B cell (primary cell): ENCODE measurements at regions not wholly inside any gene's neighbourhood (a gene's known extent, or its start where the extent isn't known, plus 50 kb on each side); places are given as distances from the start of the nearest gene placed in this dataset.
"Not testable (repeated sequence)": the region's sequence is repeated elsewhere in the genome, so short reads cannot be mapped to it uniquely, and the experiment has no call there.

ENCODE experiments used
- ATAC-seq: fragments of 200-7000 bp; cut with Tn5 transposase; one replicate; pipeline ENCODE4 v1.10.0; 2021; ENCODE audit warnings: low read depth, mild to moderate bottlenecking, moderate number of reproducible peaks, moderate library complexity
- CTCF ChIA-PET: fragments of 350-600 bp; sonication (Branson Sonifier 250); formaldehyde crosslinking; loops from one replicate; lab custom pipeline; 2021; ENCODE audit warnings: antibody characterized with exemption, inconsistent platforms; lab: Charles Lee
- POLR2A ChIA-PET: fragments of 350-600 bp; sonication (Branson Sonifier 250); formaldehyde crosslinking; loops from one replicate; lab custom pipeline; 2021; ENCODE audit warnings: antibody characterized with exemption; lab: Charles Lee
- DNase-seq: peaks from one replicate; pipeline ENCODE4 v3.0.0; 2013
- H2AFZ ChIP-seq: 2 replicates; pipeline ENCODE4 v1.6.1; 2012; ENCODE audit warnings: mild to moderate bottlenecking, low read depth, low read length; ENCODE audit not compliant: insufficient read depth, poor library complexity, severe bottlenecking
- H3K27ac ChIP-seq, 2 donors: 1 replicate in 1 of 2; 2 replicates in 1 of 2; pipeline ENCODE4 v1.5.1; 2012 to 2013; ENCODE audit warnings: low read length in 2 of 2, mild to moderate bottlenecking in 2 of 2, moderate library complexity in 1 of 2
- H3K27me3 ChIP-seq, 4 experiments: fragments of 200-600 bp in 1 of 4; sonication (generic) in 1 of 4; replicated peaks in 1 of 4; 1 replicate in 2 of 4; 2 replicates in 2 of 4; pipeline versions ENCODE4 v1.6.1 to v1.7.0; 2013 to 2016; ENCODE audit warnings: low read length in 3 of 4, mild to moderate bottlenecking in 2 of 4, mixed read lengths in 1 of 4, moderate library complexity in 1 of 4; ENCODE audit not compliant: insufficient read depth in 4 of 4, control insufficient read depth in 3 of 4; ENCODE audit errors: control extremely low read depth in 1 of 4
- H3K36me3 ChIP-seq, 2 experiments: replicated peaks in 1 of 2; 1 replicate in 1 of 2; 2 replicates in 1 of 2; pipeline versions ENCODE4 v1.6.1 to v1.7.1; 2013; ENCODE audit warnings: low read length in 1 of 2; ENCODE audit not compliant: insufficient read depth in 2 of 2, control insufficient read depth in 1 of 2; ENCODE audit errors: control extremely low read depth in 1 of 2, extremely low read depth in 1 of 2
- H3K4me1 ChIP-seq, 2 donors: fragments of 200-600 bp in 1 of 2; sonication (generic) in 1 of 2; 1 replicate in 1 of 2; 2 replicates in 1 of 2; pipeline versions ENCODE4 v1.5.1 to v1.6.1; 2013 to 2017; ENCODE audit warnings: low read length in 2 of 2; ENCODE audit not compliant: control insufficient read depth in 2 of 2, insufficient read depth in 2 of 2
- H3K4me2 ChIP-seq: replicated peaks from 2 replicates; pipeline ENCODE3; 2012; ENCODE audit warnings: mild to moderate bottlenecking, low read depth, low read length; ENCODE audit not compliant: poor library complexity, severe bottlenecking
- H3K4me3 ChIP-seq, 5 experiments: fragments of 200-600 bp in 1 of 5; sonication (generic) in 1 of 5; 1 replicate in 3 of 5; 2 replicates in 2 of 5; pipeline versions ENCODE4 v1.5.1 to v1.7.0; 2011 to 2016; ENCODE audit warnings: low read length in 4 of 5, mild to moderate bottlenecking in 4 of 5, low read depth in 2 of 5, control low read depth in 1 of 5, moderate library complexity in 1 of 5; ENCODE audit not compliant: insufficient read depth in 1 of 5; ENCODE audit errors: control extremely low read depth in 1 of 5, extremely low read depth in 1 of 5
- H3K79me2 ChIP-seq: fragments of 200-600 bp; sonication (generic); one replicate; pipeline ENCODE4 v1.6.0; 2016; ENCODE audit warnings: low read length; ENCODE audit not compliant: control insufficient read depth, insufficient read depth
- H3K9ac ChIP-seq: fragments of 200-600 bp; sonication (generic); 2 replicates; pipeline ENCODE4 v1.6.1; 2017; ENCODE audit warnings: mild to moderate bottlenecking, low read length, moderate library complexity
- H3K9me3 ChIP-seq, 3 donors: one replicate each; pipeline versions ENCODE4 v1.6.1 to v1.7.1; 2013; ENCODE audit warnings: low read length in 2 of 3; ENCODE audit not compliant: control insufficient read depth in 2 of 3, insufficient read depth in 1 of 3; ENCODE audit errors: control extremely low read depth in 1 of 3
- H4K20me1 ChIP-seq: 2 replicates; pipeline ENCODE4 v1.6.0; 2012; ENCODE audit warnings: mild to moderate bottlenecking, low read length; ENCODE audit not compliant: insufficient read depth, control insufficient read depth, poor library complexity, severe bottlenecking
- H3K27ac Mint-ChIP-seq: one replicate; pipeline ENCODE4 v1.8.0; 2021; ENCODE audit warnings: mixed read lengths
- H3K27me3 Mint-ChIP-seq: one replicate; pipeline ENCODE4 v1.8.0; 2021; ENCODE audit warnings: mixed read lengths
- H3K4me1 Mint-ChIP-seq: one replicate; pipeline ENCODE4 v1.8.0; 2021; ENCODE audit warnings: mixed read lengths
- H3K4me3 Mint-ChIP-seq: one replicate; pipeline ENCODE4 v1.8.0; 2021; ENCODE audit warnings: mixed read lengths
- H3K9me3 Mint-ChIP-seq: one replicate; pipeline ENCODE4 v1.8.0; 2022; ENCODE audit warnings: mixed read lengths; ENCODE audit not compliant: insufficient read depth
- CTCF ChIP-seq: fragments of 200-600 bp; IDR thresholded peaks from one replicate; pipeline ENCODE4 v1.8.0; 2022; ENCODE audit warnings: antibody characterized with exemption, mild to moderate bottlenecking
- EZH2 ChIP-seq: IDR thresholded peaks from 2 replicates; pipeline ENCODE4 v1.6.1; 2012; ENCODE audit warnings: borderline replicate concordance, low read depth, mild to moderate bottlenecking, moderate library complexity, low read length; ENCODE audit not compliant: insufficient read depth, poor library complexity, severe bottlenecking
- WGBS: methylation state at CpG from one replicate; pipeline ENCODE4 v1.1.5; 2013; ENCODE audit warnings: missing lambda C conversion rate; ENCODE audit not compliant: insufficient coverage; 5-methylcytosine and 5-hydroxymethylcytosine counted together
- intact Hi-C: fragments of 100-400 bp; cut with micrococcal nuclease; formaldehyde crosslinking; loops from one replicate; pipeline ENCODE4 v1.10.0; 2022

- H3K9ac ChIP-seq, H3K4me3 ChIP-seq, H3K27me3 ChIP-seq, H3K79me2 ChIP-seq, CTCF ChIA-PET, DNase-seq, H3K36me3 ChIP-seq, POLR2A ChIA-PET, H3K4me1 ChIP-seq, H4K20me1 ChIP-seq, H3K4me2 ChIP-seq, H3K9me3 Mint-ChIP-seq, H3K9me3 ChIP-seq, H3K27ac ChIP-seq, H3K4me3 Mint-ChIP-seq, ATAC-seq, intact Hi-C loops, H2AFZ ChIP-seq, H3K4me1 Mint-ChIP-seq, H3K27ac Mint-ChIP-seq: not testable (repeated sequence)
- H3K27me3 Mint-ChIP-seq: peaks cover 32% of the 10 kb centered on the region
- WGBS: 75% methylated on average over 4 of the region's 4 CpGs
Measured at GRCh38 chr15:84390324-84390723, 154.8 kb downstream of the GOLGA6L4 start.

GRCh38 chr15:84391191-84391590 is 155.6 kb downstream of the GOLGA6L4 start:
- H3K27ac ChIP-seq: no peak overlapping the region
- H3K9me3 Mint-ChIP-seq: no peaks in the 10 kb centered on the region
- H3K36me3 ChIP-seq: no peaks in the 10 kb centered on the region
- ATAC-seq (no peak), DNase-seq (no peak)
- H4K20me1 ChIP-seq: no peaks in the 10 kb centered on the region
- CTCF ChIA-PET: no interaction called here
- whole genome bisulfite sequencing: 95% methylated on average over 3 of the region's 3 CpGs
- no peak overlapping the region for H3K27ac Mint-ChIP-seq
- no peak overlapping the region for H3K9ac ChIP-seq
- H3K27me3 ChIP-seq: peaks cover 0 to 2% (median 0%) of the 10 kb centered on the region in 4 experiments
- H3K9me3 ChIP-seq: no peaks in the 10 kb centered on the region
- no peak for TF ChIP-seq CTCF
- no peak for TF ChIP-seq EZH2
- no peak overlapping the region for H3K4me3 ChIP-seq
- no peaks in the 10 kb centered on the region for H3K4me1 ChIP-seq
- H2AFZ ChIP-seq: no peak overlapping the region
- POLR2A ChIA-PET: no interaction called here
- H3K79me2 ChIP-seq: no peaks in the 10 kb centered on the region
- no peak overlapping the region for H3K4me2 ChIP-seq
- no peak overlapping the region for H3K4me3 Mint-ChIP-seq
- intact Hi-C loops: no loop called here
- H3K27me3 Mint-ChIP-seq: peaks cover 32% of the 10 kb centered on the region
- H3K4me1 Mint-ChIP-seq: no peaks in the 10 kb centered on the region

GRCh38 chr15:84392020-84392419 is 156.4 kb downstream of the GOLGA6L4 start:
- H4K20me1 ChIP-seq, DNase-seq, H3K9ac ChIP-seq, H3K27me3 ChIP-seq, H3K4me2 ChIP-seq, H3K4me3 Mint-ChIP-seq, H3K79me2 ChIP-seq, H3K4me1 Mint-ChIP-seq, H2AFZ ChIP-seq, CTCF ChIA-PET, H3K36me3 ChIP-seq, POLR2A ChIA-PET, intact Hi-C loops, ATAC-seq, H3K9me3 Mint-ChIP-seq, H3K9me3 ChIP-seq, H3K27ac Mint-ChIP-seq, H3K4me1 ChIP-seq, H3K4me3 ChIP-seq, H3K27ac ChIP-seq: not testable (repeated sequence)
- H3K27me3 Mint-ChIP-seq: peaks cover 32% of the 10 kb centered on the region
- WGBS: 95% methylated on average over 2 of the region's 7 CpGs
